SK-N-MC (cell line): ENCODE measurements at regions not wholly inside any gene's neighbourhood (a gene's known extent, or its start where the extent isn't known, plus 50 kb on each side); places are given as distances from the start of the nearest gene placed in this dataset.

Experiments
- EZH2 ChIP-seq: fragments of 200-600 bp; sonication (generic); IDR thresholded peaks from one replicate; pipeline ENCODE4 v1.6.1; 2017; ENCODE audit warnings: antibody characterized with exemption
- POLR2AphosphoS5 ChIP-seq: IDR thresholded peaks from 2 replicates; pipeline ENCODE4 v1.6.1; 2012; ENCODE audit warnings: mild to moderate bottlenecking, low read depth, low read length, borderline replicate concordance

- TF ChIP-seq EZH2 = no peak
- no peak for TF ChIP-seq POLR2AphosphoS5
Measured at GRCh38 chr12:126890097-126890496, 1376.9 kb upstream of the TMEM132C start.
